Nephron progenitor cell (in vitro differentiated cells): ENCODE measurements at regions not wholly inside any gene's neighbourhood (a gene's known extent, or its start where the extent isn't known, plus 50 kb on each side); places are given as distances from the start of the nearest gene placed in this dataset.
"Not testable (repeated sequence)": the region's sequence is repeated elsewhere in the genome, so short reads cannot be mapped to it uniquely, and the experiment has no call there.

Experiments used
- DNase-seq: peaks from one replicate; pipeline ENCODE4 v3.0.0; 2021
- H3K27ac Mint-ChIP-seq: 2 replicates; pipeline ENCODE4 v1.8.0; 2021; ENCODE audit warnings: mild to moderate bottlenecking, moderate library complexity, mixed read lengths
- H3K27me3 Mint-ChIP-seq: 2 replicates; pipeline ENCODE4 v1.8.0; 2021; ENCODE audit warnings: mild to moderate bottlenecking, low read depth, mixed read lengths; ENCODE audit not compliant: poor library complexity
- H3K36me3 Mint-ChIP-seq: 2 replicates; pipeline ENCODE4 v1.8.0; 2021; ENCODE audit warnings: low read depth, mixed read lengths
- H3K4me1 Mint-ChIP-seq: 2 replicates; pipeline ENCODE4 v1.8.0; 2021; ENCODE audit warnings: mixed read lengths
- H3K4me3 Mint-ChIP-seq: 2 replicates; pipeline ENCODE4 v1.8.0; 2021; ENCODE audit warnings: mild to moderate bottlenecking, moderate library complexity, mixed read lengths
- H3K9me3 Mint-ChIP-seq: 2 replicates; pipeline ENCODE4 v1.8.0; 2021; ENCODE audit warnings: mild to moderate bottlenecking, moderate library complexity, mixed read lengths
- CTCF ChIP-seq: fragments of 200-600 bp; sonication (generic); IDR thresholded peaks from 2 replicates; pipeline ENCODE4 v1.5.0; 2021; ENCODE audit warnings: antibody characterized with exemption

DNA sequence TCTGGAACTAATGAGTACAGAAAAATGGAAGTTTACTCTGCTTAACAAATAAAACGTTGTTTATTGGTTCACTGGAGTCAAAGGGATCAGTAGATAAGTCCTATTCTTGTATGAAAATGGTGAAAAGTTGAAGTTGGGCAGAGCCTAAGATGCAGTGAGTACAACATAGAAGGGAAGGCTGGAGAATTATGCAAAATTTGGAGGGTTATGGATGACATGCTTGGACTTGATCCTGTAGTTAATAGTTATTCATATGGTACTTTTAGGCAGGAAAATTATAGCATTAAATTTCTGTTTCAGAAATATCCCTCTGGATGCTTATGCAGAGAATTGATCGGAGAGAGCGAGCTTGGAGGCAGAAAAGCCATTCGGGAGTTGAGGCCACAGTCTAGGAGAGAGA lies 167.6 kb downstream of the KCNS3 start:
- Mint-ChIP-seq H3K27ac (no peak overlapping the region), H3K4me3 (no peak overlapping the region), H3K36me3 (no peaks in the 10 kb centered on the region), H3K9me3 (no peaks in the 10 kb centered on the region), H3K4me1 (no peaks in the 10 kb centered on the region), H3K27me3 (peaks cover 10% of the 10 kb centered on the region)
- TF ChIP-seq CTCF = no peak
- no peak for DNase-seq

- no peak for DNase-seq
- Mint-ChIP-seq H3K4me3 (no peak overlapping the region), H3K4me1 (no peaks in the 10 kb centered on the region), H3K27me3 (peaks cover 10% of the 10 kb centered on the region), H3K27ac (no peak overlapping the region), H3K36me3 (no peaks in the 10 kb centered on the region), H3K9me3 (no peaks in the 10 kb centered on the region)
- TF ChIP-seq CTCF = no peak
Measured at GRCh38 chr2:18045230-18045629, 166.8 kb downstream of the KCNS3 start.

- H3K9me3 Mint-ChIP-seq = peaks cover 45% of the 10 kb centered on the region
- H3K27me3 Mint-ChIP-seq, DNase-seq, H3K27ac Mint-ChIP-seq, H3K4me3 Mint-ChIP-seq, H3K36me3 Mint-ChIP-seq, H3K4me1 Mint-ChIP-seq: not testable (repeated sequence)
Measured at GRCh38 chr2:18017381-18017780, 138.9 kb downstream of the KCNS3 start.

GRCh38 chr2:18009891-18010290 lies 131.4 kb downstream of the KCNS3 start:
- no peaks in the 10 kb centered on the region for H3K9me3 Mint-ChIP-seq
- no peak for TF ChIP-seq CTCF
- H3K27me3 Mint-ChIP-seq = peaks cover 9% of the 10 kb centered on the region
- no peak overlapping the region for H3K4me3 Mint-ChIP-seq
- no peaks in the 10 kb centered on the region for H3K4me1 Mint-ChIP-seq
- no peaks in the 10 kb centered on the region for H3K36me3 Mint-ChIP-seq
- DNase-seq = no peak
- H3K27ac Mint-ChIP-seq = no peak overlapping the region

DNA sequence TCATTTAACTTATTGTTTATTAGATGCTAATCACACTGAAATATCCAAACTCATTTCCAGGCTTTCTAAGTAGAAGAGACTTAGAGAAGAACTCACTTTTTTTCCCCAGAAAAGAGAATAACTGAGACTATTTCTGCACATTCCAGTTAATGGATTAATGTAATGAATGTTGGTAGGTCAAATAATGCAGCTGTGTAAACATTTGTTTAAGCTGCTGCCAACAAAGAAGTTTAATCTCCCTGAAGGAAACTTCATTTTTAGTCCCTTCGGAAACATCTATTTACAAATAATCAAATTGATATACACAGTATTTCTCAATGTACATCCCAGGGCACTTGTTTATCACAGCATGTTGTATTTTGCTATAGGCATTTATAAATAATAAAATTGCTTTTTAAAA lies 126.9 kb downstream of the KCNS3 start:
- Mint-ChIP-seq H3K9me3 (peaks cover 5% of the 10 kb centered on the region), H3K27ac (no peak overlapping the region), H3K27me3 (peaks cover 9% of the 10 kb centered on the region), H3K36me3 (no peaks in the 10 kb centered on the region), H3K4me1 (no peaks in the 10 kb centered on the region), H3K4me3 (no peak overlapping the region)
- no peak for TF ChIP-seq CTCF
- DNase-seq = no peak

DNA sequence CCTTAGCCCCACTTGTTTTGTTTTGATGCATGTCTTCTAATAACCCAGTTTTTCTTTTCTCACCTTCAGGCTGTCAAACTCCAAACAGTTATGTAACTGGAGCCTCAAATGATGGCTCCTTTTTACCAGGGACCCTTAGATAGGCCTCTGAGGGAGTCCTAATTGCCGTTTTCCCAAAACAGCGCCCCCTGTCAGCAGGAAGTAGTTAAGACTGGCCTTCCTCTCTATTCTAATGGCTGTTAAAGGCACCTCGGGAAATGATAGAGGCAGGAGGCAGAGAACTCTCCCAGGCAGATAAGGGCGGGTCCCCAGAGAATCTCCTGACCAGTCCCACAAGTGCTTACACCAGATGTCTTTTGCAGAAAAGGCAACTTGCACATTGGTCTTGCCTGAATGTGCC lies 123.2 kb downstream of the KCNS3 start:
- H3K27me3 Mint-ChIP-seq = peaks cover 3% of the 10 kb centered on the region
- TF ChIP-seq CTCF = no peak
- H3K9me3 Mint-ChIP-seq = peaks cover 18% of the 10 kb centered on the region
- no peaks in the 10 kb centered on the region for H3K4me1 Mint-ChIP-seq
- H3K4me3 Mint-ChIP-seq = no peak overlapping the region
- H3K27ac Mint-ChIP-seq = no peak overlapping the region
- no peaks in the 10 kb centered on the region for H3K36me3 Mint-ChIP-seq
- no peak for DNase-seq
